Stimulated activated CD8-positive, alpha-beta memory T cell treated with anti-CD3 and anti-CD28 coated beads, Interleukin-2, amount 100 ng/mL, for 1 hour (primary cell): ENCODE measurements at regions not wholly inside any gene's neighbourhood (a gene's known extent, or its start where the extent isn't known, plus 50 kb on each side); places are given as distances from the start of the nearest gene placed in this dataset.

ENCODE experiments used
- DNase-seq, 2 donors: peaks; one replicate each; pipeline ENCODE4 v3.0.0-alpha.2; 2020; ENCODE audit warnings: low read depth in 2 of 2

DNA sequence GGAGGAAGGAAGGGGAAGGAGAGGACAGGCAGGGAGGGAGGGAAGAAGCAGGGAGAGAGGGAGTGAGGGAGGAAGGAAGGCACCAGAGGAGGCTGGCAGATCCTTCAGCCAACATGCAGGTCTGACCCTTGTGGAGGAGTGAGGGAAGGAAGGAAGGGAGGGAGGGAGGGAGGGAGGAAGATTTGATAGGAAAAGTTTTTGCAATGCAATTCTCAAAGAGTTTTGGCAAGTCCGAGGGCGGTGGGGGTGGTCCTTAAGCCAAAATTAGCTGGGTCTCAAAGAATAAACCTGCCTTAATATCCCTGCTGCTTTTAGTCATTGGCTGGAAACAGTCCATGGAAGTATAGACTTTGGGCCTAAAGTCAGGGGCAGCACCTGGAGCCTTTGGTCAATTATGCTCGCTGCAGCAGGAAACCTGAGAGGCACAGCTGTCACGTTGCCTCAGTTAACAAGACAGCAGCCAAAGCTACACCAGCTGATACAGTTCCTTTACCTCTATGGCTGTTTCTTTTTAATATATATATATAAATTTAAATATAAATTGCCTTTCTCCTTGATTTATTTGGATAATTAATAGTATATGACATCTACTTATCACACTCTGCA is 115.7 kb upstream of the RALGAPA2 start:
- no peak for DNase-seq

DNA sequence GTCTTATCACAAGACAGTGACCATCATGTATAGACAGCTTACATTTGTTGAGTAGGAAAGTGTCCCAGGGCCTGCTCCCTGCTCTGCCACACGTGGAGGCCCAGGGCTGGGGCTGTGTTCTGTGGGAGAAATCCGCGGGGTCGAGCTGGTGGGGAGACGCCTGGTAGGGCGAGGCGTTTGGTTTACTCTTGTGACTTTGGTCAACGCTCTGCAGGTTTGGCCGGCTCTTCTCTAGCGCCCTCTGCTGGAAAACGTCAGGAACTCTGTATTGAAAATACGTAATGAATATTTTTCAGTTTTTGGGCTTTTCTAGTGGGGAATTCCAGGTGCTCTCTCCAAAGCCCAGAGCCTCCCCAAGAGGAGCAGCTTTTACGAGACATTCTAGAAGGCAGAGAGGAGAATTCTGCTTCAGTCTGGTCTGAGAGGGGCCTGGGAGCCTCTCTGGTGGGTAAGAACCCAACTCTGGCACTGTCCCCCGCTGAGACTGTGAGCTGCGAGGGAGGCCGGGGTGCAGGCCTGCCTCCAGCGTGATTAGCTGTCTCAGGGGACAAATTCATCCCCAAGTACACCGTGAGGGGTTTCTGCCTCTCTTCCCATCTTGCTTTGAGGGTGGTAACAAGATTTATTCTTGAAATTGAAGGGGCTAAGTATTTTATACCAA is 112.6 kb upstream of the RALGAPA2 start:
- DNase-seq = peak; percentile 8 to 19

DNA sequence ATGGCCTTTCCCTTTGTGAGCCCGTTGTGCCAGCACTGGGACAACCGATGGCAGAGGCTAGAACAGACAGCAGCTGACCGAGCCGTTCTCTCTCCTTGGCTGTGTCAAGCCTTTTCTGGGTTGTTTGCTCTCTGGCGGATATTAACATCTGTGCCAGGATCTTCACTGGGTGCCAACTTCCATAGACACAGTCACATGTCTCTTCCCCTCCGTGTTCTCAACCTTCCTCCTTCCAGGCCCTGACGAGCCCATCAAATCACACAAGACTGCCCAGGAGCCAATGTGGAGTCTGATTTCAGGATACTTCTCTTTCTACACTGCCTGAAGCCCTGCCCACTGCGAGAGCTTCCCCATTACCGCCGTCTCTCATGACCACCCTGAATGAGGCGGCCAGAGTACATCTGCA is 111.0 kb upstream of the RALGAPA2 start:
- DNase-seq = no peak

DNA sequence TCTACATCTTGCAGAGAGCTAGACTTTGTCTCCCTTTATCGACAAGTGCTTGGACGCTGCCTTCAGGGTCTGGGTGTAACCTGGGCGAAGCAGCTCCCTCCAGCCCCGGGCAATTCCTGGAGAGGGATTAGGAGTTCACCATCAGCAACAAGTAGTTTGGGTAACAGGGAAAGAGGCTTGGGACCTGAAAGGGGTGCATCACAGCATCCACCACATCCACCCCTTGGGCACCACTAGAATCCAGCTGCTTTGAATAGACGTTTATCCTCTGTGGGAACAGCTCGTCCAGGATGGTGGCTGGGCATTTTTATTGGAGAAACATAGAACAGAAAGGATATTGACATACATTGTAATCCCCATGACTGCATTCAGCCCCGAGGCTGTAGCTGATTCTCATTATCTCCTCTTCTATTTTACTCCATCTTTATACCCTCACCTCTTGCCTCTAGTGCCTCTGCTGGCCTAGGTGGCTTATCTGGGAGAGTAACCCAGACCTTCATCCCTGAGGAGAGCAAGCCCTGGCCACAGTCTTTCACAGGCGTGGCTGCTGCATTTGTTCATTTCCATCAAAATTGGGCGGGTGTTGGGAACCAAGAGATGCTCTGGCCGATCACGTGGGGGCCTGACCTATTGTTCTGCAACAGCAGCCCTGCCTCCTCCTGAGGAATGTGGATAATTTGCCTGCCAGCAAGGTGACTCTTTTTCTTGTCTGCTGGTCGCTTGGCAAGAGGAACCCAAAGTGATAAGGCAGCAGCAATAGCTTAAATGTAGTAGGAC is 109.2 kb upstream of the RALGAPA2 start:
- DNase-seq = no peak

DNA sequence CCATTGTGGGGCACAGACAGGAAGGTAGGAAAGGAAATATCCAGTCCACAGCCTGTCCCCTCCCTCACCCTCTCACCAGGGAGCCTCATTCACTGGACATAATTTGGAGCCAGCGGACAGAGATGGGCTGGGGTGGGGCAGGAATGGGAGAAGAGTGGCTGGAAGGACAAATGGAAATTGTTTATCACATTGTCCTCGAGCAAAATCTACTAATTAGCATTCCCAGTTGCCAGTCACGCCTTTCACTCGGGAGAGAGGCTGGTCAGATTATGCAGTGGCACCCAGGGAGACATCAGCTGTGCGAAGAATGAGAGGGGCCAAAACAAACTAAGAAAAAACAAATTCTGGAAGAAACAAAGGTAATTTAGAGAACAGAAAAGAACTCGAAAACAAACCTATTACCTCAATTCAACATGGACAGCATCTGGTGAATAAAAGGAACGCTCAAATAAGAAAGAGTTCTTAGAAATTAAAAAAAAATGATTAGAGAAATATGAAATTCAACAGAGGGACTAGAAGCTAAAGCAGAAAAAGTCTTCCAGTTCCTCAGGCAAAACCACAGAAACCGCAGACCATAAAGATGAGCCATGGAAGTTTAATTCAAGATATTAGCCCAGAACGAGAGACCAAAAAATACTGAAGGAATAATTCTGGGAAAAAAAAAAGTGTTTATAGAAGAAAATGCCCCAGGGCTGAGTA is 108.5 kb upstream of the RALGAPA2 start:
- no peak for DNase-seq

DNA sequence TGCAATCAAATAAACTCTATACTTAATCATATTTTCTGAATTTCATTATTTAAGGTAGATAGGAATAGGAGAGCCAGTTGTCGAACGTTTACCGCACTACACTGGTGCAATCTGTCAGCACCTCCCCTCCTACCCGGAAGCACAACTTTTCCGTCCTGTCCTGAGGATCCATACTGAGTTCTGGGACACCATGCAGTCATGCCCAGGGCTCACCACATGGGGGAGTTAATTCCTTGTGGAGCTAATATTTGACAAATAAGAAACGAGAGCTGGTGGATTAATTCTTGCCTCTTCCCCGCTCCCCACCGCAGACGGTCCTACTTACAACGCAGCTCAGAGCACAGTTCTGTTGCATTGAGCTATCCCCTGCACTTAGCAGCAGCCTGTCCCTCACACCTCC is 107.7 kb upstream of the RALGAPA2 start:
- DNase-seq = no peak

DNA sequence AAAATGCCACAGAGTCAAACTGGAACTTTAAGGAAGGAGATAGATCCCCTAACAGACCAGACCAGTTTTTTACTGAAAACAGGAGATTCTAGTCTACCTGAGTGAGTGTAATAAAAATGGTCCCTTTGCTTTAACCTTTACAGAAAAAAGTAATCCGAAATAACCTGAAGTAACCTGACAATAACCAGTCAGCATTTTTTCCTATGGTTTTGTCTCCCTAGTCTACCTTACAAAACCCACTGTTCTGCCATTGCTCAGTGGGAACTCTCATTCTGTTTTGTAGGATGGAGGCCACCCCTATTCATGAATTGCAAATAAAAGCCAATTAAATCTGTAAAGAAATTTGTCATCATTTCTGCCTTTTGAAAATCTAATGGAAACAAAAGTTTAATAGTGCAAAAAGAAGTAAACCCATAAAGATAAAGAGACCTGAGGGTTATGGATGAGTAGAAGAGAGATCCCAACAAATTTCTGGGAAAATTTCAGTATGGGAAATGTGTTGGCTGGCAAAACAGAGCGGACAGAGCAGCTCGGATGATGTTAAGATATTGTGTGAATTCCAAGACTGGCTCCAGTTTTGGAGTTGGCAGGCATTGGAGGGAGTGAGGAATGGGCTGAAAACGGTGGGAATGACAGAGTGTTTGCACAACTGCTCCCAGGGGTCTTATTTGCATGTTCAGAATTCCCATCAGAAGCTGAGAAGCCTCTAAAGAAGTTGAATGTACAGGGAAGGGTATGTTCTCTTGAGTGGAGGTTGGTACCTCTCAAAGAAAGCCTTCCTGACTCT is 104.7 kb upstream of the RALGAPA2 start:
- no peak for DNase-seq

DNA sequence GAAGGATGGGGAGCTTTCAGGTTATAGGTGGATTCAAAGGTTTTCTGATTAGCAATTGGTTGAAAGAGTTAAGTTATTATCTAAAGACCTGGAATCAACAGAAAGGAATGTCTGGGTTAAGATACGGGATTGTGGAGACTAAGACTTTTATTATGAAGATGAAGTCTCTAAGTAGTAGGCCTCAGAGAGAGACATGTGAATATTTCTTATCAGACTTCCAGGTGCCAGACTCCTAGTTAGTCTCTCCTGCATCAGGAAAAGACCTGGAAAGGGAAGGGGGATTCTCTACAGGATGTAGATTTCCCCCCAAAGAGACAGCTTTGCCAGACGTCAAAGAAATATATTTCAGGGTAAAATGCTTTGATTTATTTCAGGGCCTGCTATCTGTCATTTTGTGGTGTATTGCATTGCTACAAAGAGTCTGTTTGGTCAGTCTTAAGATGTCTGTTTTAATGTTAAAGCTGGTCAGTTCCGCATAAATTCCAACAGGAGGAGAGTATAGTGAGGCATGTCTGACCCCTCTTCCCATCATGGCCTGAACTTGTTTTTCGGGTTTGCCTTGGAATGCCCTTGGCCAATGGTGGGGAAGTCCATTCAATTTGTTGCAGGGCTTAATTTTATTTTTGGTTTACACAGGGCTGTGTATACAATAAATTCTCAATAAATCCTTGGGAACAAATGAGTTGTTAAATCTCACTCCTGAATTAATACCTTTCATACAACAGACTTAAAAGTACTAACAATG is 103.4 kb upstream of the RALGAPA2 start:
- no peak for DNase-seq

DNA sequence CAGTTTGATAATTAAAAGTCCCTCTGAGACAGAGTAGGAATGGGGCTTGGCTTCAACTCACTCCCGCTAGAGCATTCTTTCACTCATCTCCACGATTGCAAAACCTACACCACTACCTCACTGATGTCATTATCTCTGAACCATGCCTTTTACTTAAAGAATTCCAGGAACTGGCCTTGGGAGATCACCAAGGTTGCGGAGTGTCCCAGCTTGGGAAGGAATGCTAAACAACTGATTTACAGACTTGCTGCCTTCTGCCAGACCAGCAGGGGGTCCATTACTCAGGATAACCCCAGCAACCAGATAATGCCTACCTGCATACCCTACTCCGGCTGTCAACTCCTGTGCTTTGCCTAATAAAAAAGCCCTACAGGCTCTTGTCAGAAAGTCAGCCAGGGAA is 102.2 kb upstream of the RALGAPA2 start:
- DNase-seq = no peak

DNA sequence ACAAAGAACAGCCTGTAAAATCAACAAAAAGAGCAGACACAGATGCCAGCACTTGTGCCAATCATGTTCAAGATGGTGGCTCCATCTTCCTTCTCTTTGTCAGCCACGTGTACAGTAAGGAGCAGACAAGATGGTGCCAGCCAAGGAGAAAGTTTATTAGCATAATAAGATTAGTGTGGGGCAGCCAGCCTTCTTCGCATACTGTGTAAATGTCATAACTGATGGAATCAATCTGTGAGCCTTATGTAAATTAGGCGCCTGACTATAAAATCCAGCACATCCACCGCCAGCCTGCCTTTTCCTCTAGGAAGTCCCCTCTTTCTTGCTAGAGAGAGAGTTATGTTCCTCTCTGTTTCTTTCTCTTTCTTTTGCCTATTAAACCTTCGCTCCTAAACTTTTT is 99.7 kb upstream of the RALGAPA2 start:
- no peak for DNase-seq

DNA sequence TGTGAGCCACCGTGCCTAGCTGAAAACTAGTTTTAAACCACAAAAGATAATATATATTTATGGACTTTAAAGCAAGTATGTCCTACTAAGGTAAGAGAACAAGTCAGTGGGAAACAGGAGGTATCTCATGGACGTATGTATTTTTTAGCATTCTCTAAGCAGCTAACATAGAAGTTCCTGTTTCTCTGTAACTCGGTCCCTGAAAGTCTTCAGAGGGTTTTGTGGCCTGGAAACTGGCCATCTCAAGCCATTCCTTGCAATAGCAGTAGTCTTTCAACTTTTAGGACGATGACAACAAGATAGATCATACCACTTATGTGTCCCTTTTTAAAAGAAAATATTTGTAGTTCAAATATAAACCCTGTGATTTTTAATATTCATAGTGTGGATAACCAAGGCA is 95.6 kb upstream of the RALGAPA2 start:
- no peak for DNase-seq

DNA sequence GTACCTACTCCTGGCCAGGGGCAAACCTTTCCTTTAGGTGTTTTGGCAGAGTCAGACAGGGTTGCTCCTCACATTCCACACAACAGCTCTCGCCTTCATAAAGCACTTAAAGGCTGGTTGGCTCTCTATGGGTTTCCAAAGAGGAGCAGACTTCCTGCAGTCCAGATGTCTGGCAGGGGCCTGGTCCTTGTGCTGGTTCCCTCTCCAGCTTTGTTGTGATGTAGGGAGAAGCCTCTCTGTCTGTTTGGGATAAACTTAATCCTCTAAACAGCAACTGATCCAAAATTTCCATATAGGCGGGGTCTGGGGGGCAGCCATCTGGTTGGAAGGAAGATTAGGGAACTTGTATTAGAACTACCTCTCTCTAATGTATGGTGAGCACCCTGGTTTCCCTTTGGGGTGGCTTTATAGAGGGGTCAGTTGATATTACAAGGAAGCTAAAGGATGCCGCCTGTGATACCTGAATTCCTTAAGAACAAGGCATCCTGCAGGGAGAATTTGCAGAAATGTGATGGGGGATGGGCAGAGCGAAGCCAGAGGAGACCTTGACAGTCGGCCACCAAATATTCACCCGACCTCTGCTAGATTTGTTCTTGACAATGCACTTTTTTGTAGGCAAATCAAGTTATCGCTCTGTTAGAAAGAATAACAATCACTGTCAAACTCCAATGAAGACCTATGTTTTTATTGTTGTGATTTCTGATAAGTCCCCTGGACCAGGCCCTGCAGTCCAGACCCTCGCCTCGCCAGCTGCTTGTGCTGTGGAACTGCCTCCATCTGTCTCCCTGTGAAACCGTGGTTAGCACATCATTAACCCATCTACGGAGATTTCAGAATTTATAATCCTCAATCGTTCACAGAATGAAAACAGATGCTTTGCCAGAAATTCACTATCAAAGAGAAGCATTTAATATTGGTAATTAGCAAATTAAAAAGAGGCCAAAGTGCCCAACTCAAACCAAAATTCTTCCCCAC is 94.0 kb upstream of the RALGAPA2 start:
- DNase-seq = no peak

DNA sequence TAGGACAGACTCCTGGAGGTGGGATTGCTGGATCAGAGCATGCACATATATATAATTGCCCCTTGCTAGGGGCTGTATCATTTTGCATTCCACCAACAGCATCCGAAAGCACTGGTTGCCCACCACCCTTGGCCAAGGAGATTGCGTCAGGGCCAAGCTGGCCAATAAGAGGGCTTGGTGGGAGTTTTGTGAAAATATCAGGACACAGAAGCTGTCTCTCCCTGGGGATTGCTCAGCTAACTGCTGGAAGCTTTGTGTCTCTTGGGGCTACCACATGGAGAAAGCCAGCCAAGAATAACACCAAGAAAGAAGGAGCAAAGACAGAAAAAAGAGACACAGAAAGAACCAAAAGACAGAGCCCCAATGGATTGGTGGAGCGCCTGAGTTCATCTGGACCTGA is 90.6 kb upstream of the RALGAPA2 start:
- no peak for DNase-seq

DNA sequence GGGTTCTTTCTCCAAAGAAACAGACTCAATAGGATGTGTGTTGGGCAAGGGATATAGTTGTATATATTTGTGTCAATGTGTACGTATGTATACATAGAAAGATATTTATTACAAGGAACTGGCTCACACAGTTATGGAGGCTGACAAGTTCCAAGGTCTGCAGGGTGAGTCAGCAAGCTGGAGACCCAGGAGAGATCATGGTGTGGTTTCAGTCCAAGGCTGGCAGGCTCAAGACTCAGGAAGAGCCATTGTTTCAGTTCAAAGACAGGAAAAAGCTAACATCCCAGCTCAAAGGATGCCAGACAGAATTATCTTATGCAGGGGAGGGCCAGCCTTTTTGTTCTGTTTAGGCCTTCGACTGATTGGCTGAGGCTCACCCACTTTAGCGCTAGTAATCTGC is 89.9 kb upstream of the RALGAPA2 start:
- DNase-seq = no peak

DNA sequence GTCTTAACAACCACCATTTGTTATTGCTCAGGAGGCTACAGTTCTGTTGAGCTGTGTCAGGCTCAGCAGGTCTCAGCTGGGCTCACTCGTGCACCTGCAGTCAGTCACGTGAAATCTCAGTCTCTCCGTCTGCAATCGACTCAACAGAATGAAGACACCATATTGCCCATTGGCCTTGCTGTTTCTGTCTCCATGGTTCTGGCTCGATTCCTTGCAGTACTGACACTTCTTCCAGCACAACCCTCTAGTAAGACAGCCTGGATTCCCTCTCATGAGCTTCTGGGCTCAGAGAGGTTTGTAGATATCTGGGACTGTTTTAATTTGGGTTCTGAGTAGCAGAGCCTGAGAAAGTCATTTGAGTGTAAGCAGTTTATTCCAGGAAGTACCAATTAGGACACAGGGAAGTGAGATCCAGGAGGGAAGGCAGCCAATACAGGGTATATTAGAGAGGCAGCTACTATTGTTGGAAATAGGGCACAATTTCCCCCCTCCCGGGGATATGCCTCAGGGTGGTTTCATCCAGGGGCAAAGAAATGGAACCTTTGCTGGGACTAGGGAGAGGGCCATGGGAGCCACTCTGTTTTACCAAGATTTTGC is 87.4 kb upstream of the RALGAPA2 start:
- no peak for DNase-seq

DNA sequence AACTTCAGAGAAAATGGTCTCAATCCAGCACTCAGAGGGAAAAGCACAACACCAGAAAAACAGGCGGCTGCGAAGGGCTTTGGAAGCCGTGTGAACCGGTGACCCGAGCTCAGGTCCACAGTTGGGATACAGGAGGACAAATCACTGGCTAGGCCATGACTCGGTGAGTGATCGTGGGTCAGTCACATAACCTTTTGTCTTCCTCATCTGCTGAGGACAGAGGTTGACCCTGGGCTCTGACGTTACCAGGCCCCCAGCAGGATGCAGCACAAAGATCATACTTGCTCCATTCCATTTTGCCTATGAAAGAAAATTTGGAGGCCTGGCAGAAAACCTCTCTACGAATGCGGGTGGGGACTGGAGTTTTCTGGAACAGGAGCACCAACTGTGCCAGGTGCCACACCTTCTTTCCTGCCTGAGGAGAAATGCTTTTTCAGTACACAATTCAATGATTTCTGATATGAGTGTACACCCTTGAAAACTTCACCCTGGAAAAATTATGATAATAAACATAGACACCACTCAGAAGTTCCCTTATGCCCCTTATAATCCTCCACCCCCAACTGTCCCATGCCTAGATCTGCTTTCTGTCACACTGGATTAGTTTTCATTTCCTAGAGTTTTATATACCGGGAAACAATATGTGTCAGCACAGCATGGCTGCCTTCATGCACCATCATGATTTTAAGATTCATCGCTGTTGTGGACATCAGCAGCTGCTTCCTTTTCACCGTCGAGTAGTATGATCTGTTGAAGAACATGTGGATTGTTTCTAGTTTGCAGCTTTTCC is 85.3 kb upstream of the RALGAPA2 start:
- DNase-seq = no peak

DNA sequence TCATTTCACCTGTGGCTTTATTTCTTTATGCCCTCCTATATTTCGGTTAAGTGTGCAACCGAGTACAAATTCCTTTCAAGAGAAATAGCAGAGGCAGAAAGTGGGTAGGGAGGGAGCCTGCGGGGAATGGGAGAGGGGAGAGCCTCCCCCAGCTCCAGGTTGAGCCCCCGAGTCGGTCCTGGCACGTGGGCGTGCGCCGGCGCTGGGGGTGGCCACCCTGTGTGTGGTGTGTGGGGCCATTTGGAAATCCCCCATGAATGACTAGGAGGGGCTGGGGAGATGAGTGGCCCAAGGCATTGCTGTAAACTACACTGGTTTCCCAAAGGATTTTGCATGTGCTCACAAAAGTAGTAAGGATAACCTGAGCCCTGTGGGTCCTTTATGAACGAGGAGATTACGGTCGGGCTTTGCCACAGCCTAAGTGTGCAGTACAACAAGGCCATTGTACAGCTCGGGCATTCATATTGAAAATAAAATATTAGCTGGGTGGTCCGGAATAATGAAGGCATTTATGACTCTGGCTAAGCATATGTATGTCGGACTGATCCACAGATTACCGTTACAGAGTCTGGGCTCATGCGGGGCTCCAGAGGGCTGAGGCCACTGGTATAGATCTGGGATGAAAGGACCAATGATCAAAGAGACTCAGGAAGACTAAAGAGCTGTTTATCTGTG is 84.5 kb upstream of the RALGAPA2 start:
- DNase-seq = no peak

DNA sequence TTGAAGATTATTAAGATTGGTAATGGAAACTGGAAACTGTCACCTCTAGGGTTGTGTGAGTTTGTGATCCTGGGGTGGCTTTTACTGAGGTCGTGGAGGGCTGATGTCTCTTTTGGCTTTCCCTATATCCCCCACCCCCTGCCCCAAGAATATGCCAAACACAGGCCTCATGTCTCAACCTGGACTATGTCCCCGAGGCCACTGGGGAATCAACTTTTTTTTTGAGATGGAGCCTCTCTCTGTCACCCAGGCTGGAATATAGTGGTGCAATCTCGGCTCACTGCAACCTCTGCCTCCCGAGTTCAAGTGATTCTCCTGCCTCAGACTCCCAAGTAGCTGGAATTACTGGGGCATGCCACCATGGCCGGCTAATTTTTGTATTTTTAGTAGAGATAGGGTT is 83.3 kb upstream of the RALGAPA2 start:
- DNase-seq = no peak
